ENCODE measurements at regions not wholly inside any gene's neighbourhood (a gene's known extent, or its start where the extent isn't known, plus 50 kb on each side); places are given as distances from the start of the nearest gene placed in this dataset.

DNA sequence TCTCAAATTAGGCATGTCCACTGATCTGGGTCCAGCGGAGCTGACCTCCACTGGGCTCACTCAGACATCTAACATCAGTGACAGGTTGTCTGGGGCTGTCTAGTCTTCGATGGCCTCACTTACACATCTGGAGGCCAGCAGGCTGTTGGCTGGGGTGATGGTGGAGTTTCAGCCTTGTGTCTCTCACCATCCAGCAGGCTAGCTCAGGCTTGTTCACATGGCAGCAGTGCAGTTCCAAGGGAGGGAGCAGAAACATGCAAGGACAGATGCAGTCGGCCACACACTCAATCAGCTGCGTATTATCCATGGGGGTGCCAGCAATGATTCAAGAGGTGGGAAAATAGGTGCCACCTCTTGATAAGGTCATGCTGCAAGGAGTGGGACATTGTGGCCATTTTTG lies 292.5 kb downstream of the SHQ1 start:
- intact Hi-C loops (cut with DNase I), result no loop called here
- Histone ChIP-seq H3K4me3 (no peak overlapping the region), H3K27me3 (ENCODE audit: low read depth) (no peaks in the 10 kb centered on the region), H3K36me3 (no peaks in the 10 kb centered on the region), H3K9me3 (no peaks in the 10 kb centered on the region), H3K4me1 (no peaks in the 10 kb centered on the region), H3K27ac (no peak overlapping the region)
- ATAC-seq, result no peak
- TF ChIP-seq CTCF (IDR thresholded peaks at IDR 0.05), result no peak
- no peak for DNase-seq

DNA sequence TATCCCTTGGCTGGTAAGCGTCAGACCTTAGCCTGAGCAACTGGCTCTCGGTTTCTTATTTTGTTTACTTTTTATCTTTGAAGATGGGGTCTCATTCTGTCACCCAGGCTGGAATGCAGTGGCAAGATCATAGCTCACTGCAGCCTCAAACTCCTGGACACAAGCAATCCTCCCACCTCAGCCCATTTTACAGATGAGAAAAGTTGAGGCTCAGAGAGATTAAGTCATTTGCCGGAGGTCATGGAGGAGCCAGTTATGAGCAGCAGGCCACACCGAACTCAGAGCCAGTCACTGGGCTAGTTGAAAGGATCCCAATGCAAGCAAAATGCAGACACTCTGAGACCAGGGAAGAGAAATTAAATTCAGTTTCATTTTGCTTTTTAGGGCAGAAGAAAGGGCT lies 293.6 kb downstream of the SHQ1 start:
- Histone ChIP-seq H3K27me3 (ENCODE audit: low read depth) (no peaks in the 10 kb centered on the region), H3K9me3 (no peaks in the 10 kb centered on the region), H3K4me1 (no peaks in the 10 kb centered on the region), H3K4me3 (no peak overlapping the region), H3K36me3 (no peaks in the 10 kb centered on the region), H3K27ac (no peak overlapping the region)
- ATAC-seq (no peak), DNase-seq (no peak)
- no peak for TF ChIP-seq CTCF (IDR thresholded peaks at IDR 0.05)
- intact Hi-C loops (cut with DNase I), result no loop called here

DNA sequence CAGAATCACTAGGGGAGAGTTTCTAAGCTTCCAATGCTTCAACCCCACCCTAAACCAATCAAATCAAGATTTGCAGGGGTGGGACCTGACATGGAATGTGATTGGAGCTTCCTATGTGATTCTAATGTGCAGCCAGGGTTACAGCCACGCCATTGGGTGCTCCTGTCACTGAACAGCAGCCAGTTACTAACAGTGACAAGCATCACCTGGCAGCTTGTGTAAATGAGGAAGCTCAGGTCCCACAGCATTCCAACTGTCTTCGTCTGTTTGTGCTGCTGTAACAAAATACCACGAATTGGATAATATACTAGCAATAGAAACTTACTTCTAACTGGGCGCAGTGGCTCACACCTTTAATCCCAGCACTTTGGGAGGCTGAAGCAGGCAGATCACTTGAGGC lies 294.9 kb downstream of the SHQ1 start:
- Histone ChIP-seq H3K4me1 (no peaks in the 10 kb centered on the region), H3K36me3 (no peaks in the 10 kb centered on the region), H3K27ac (no peak overlapping the region), H3K27me3 (ENCODE audit: low read depth) (no peaks in the 10 kb centered on the region), H3K4me3 (no peak overlapping the region), H3K9me3 (no peaks in the 10 kb centered on the region)
- intact Hi-C loops (cut with DNase I), result no loop called here
- DNase-seq (no peak), ATAC-seq (no peak)
- TF ChIP-seq CTCF (IDR thresholded peaks at IDR 0.05), result no peak

DNA sequence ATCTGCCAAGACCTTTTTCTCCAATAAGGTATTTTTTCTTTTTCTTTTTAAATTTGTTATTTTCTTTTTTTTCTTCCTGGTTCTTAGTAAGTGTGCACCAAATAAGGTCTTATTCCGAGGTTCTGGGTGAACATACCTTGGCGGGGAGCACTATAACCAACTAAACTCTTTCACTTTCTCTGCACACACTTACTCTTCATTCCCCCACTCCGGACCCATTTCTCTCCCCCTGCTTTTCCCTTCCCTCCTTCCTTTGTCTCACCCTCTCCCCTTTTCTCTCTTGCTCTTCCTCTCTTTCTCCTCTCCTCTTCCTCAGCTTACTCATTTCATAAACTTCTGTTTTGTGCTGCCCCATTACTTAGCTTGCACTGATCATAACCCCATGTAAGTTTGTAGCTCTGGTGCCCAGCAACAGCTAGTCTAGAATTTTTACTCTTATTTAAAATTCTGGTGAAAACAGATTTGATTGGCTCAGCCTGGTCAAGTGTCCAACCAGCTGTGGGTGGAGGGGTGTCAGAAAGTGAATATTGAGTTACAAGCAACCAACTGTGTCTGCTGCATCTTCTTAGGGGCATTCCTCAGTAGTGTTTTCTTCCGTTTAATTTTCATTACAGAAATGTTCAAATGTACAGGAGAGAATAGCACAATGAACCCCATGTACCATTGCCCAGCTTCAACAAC lies 297.5 kb downstream of the SHQ1 start:
- Histone ChIP-seq H3K27ac (no peak overlapping the region), H3K36me3 (no peaks in the 10 kb centered on the region), H3K4me3 (no peak overlapping the region), H3K4me1 (no peaks in the 10 kb centered on the region), H3K9me3 (no peaks in the 10 kb centered on the region), H3K27me3 (ENCODE audit: low read depth) (no peaks in the 10 kb centered on the region)
- DNase-seq (no peak), ATAC-seq (no peak)
- no peak for TF ChIP-seq CTCF (IDR thresholded peaks at IDR 0.05)
- intact Hi-C loops (cut with DNase I), result no loop called here

GRCh38 chr3:72549761-72550581 lies 298.3 kb downstream of the SHQ1 start:
- intact Hi-C loops (cut with DNase I), result no loop called here
- no peak for DNase-seq
- peak; percentile 28 to 30 for ATAC-seq
- H3K4me1 ChIP-seq, result no peaks in the 10 kb centered on the region
- H3K4me3 ChIP-seq, result no peak overlapping the region
- no peak overlapping the region for H3K27ac ChIP-seq
- H3K36me3 ChIP-seq, result no peaks in the 10 kb centered on the region
- H3K27me3 ChIP-seq (ENCODE audit: low read depth), result no peaks in the 10 kb centered on the region
- TF ChIP-seq CTCF (IDR thresholded peaks at IDR 0.05), result no peak
- no peaks in the 10 kb centered on the region for H3K9me3 ChIP-seq
